HG03039 (cell line): ENCODE measurements at regions not wholly inside any gene's neighbourhood (a gene's known extent, or its start where the extent isn't known, plus 50 kb on each side); places are given as distances from the start of the nearest gene placed in this dataset.

Experiments
- ATAC-seq: cut with Tn5 transposase; IDR thresholded peaks from one replicate; pipeline ENCODE4 v1.9.1; 2021; ENCODE audit warnings: mild to moderate bottlenecking, moderate library complexity; ENCODE audit not compliant: unreplicated experiment

DNA sequence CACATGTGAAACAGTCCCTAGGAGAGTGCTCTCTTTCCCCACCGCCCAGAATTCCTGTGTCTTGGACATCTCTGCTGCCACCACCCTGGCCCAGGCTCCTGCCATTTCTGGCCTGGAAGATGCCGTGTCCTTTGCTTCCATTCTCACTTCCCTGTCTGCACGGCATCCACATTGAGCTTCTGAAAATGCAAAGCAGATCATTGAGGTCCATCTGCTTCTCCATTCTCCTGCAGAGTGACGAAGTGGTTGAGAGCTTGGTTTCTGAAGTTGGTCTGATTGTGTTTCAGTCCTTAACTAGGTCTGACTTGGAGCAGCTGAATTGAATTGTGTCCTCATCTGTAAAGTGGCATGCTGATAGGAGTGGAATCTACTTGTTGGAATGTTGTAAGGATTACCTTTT lies 98.7 kb upstream of the MGAT5 start:
- ATAC-seq, result peak; percentile 72

DNA sequence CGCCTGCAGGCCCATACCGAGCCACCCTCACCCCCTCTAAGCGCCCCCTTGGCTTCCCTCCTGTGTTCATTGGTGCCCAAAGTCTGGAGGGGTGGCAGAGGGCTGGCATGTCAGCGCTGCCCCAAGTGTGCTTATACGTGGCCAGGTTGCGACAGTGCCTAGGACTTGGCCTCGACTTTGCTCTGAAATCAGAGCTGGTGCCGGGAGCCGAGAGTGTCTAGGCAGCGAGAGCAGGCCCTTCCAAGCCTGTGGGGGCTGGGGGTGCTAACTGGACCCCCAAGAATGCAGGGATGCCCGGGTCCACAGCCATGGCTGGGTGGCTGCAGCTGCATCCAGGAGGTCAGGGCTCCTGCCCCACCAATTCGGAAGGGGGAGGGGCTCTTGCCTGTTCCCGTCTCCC lies 95.6 kb upstream of the MGAT5 start:
- no peak for ATAC-seq

DNA sequence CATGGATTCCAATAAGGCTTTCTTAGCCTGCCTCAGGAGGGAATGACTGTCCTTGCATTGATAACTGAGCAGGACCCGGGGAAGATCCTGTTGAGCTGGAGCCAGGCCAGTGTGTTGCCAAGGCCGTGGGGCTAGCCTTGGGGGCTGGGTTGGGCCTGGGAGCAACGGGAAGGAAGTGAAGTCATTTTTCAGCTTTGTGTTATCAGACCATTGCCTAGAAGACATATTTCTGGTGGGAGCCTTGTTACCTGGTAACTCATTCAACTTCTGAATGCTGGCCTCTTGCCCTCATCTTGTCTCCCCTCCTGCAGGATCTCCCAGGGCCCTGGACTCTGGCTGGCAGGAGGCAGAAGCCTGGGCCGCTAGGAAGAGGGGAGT lies 92.7 kb upstream of the MGAT5 start:
- ATAC-seq, result no peak

DNA sequence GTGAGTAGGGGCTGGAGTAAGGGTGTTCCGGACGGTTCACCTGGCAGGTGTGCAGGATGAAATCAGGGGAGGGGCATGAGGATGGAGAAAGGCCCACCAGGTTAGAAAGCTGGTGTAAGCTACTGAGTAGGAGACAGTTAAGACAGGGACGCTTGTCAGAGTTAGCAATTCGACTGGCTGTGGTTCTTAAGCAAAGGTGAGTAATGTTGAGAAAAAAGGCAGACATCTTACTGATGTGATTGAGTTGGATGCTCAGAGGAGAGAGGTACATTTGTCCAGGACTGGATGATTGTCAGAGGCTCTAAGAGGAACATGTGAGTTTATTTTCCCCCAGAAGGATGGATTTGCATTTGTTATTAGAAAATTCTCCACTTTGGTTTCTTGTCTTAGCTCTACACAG lies 90.5 kb upstream of the MGAT5 start:
- no peak for ATAC-seq

DNA sequence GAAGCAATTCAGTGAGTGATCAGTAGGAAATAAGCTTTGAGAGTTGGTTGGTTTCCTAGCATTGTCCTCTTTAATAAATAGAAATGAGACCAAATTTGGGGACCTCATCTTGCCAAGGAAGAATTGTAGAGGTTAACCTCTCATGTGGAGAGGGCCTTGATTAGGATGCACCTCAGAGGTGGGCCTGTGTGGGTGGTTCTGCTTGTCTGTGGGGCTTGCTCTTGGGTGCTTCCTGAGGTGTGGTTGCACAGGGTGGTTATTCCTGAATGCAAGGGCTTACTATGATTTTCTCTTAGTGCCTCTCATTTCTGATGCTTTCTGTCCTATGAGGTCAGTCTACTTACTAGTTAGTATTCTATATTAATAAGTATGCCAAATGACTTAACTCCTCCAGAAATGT lies 89.6 kb upstream of the MGAT5 start:
- ATAC-seq, result no peak

DNA sequence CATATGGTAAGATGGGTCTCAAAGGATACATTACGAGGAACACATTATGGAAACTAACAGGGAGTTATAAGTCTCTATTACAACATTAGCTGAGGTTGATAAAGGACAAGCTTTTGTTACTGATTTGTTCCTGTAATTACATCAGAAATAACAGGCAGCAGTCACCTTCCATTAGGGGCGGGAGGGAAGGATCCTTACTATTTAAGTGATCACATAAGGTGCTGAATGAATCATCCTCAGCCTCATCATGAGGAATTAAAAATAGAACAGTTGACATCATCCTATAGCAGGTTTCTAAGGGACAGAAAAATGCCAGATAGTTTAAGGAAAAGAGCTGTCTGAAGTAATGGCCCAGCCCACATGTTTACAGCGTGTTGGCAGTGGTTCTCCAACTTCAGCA lies 86.9 kb upstream of the MGAT5 start:
- no peak for ATAC-seq

DNA sequence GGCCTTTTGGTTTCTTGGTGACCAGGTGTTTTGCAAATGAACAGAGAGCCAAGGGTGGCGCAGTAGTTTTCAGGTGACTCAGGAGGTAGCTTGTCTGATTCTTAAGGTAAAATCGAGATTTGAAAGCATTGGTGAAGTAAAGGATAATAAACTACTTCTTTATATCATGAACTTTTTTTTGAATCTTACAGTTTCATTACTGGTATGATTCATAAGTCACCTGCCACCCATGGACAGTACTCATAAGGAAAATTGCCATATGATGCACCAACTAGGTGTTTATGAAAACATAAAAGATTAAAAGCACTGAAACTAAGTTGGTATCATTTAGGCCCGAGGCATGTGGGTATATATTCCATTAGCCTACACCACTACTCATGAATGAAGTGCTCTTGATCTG lies 84.1 kb upstream of the MGAT5 start:
- peak; percentile 46 for ATAC-seq

DNA sequence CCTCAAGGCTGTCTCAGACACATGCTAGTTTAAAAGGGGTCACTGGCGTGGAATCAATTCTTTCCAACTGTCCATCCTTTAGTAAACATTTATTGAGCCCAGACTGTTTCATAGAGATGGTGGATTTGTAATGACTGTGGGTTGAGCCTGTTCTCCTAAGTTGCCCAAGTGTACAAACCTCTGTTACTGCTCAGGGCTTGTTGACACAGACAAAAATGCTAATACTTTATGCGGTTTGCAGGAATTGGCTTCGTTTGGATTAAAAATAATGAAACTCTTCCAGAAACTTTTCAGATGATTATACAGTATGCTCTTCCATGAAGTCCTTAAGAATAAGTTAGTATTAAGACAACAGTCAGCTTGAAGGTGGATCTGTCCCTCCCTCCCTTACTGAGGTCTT lies 83.6 kb upstream of the MGAT5 start:
- ATAC-seq, result no peak

DNA sequence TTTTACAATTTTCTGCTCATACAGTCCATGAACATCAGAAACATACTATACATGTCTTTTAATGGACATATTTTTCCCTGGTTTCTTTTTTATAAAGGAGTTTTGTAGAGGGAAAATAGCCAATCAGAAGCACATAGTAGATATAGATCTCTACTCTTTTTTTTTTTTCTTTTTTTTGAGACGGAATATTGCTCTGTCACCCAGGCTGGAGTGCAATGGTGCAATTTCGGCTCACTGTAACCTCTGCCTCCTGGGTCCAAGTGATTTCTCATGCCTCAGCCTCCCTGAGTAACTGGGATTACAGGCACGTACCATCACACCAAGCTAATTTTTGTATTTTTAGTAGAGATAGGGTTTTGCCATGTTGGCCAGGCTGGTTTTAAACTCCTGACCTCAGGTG lies 83.2 kb upstream of the MGAT5 start:
- ATAC-seq, result no peak

DNA sequence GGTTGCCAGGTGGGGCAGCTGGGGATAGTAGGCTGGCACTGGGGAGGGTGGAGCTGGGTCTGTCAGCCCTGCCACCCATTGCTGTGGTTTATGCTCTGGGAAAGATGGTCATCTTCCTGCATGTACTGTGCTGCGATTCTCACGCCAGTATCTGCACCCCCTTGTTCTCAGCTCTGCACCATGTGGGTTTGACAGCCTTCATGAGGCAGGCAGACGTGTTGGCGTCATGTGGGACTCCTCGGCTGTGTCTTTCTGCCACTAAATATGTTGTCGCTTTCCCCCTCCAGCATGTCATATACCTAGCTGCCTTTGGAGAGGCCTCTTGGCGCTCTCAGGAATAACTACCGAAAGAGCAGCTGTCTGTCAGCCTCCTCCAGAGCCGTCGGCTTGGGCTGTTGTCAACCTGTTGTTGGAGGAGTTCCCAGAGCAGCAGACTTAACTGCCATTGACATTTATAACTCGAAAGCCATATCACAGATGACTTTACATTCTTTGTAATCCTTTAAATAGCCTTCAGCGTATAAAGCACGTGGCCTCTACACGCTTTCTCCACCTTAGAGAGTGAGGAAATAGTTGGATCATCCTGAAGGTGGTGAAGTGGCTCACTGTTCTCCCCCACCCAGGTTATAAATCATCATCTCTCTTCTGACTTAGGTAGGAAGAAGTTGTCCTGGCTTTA lies 80.4 kb upstream of the MGAT5 start:
- ATAC-seq, result no peak

DNA sequence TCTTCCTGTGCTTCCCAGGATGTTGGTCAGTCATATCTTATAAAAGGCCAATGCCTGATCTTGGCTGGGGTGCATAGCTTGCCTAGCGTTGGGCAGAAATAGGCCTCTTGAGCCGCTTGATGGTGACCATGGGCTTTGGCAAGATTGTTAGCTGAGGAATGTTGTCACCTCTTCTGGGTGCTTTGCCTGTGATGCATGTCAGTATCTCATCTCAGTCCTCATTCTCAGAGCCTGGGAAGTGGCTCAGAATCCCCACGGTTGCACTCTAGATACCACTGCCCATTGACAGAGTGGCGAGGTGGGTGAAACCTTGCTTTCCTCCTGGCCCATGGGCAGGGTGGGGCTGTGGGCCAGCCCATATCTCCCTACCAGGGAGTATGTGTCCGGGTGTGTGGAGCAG lies 79.2 kb upstream of the MGAT5 start:
- ATAC-seq, result no peak

DNA sequence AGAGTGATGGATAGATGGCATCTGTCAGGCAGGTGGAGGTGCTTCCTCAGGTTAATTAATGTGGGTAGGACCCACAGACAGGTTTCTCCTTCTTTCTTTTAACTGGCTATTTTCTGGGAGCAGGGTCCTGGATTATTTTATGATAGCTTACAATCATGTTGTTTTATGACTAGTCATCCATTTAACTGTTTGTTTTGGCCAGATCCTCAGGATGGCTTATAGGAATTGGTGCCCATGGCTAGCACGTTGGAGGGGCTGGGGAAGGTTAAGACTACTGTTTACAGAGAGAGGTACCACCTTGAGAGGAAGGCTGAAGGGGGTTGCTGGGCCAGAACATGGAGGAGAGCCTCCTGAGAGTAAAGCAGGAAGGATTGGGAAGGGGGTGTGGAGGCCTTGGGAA lies 78.0 kb upstream of the MGAT5 start:
- no peak for ATAC-seq

DNA sequence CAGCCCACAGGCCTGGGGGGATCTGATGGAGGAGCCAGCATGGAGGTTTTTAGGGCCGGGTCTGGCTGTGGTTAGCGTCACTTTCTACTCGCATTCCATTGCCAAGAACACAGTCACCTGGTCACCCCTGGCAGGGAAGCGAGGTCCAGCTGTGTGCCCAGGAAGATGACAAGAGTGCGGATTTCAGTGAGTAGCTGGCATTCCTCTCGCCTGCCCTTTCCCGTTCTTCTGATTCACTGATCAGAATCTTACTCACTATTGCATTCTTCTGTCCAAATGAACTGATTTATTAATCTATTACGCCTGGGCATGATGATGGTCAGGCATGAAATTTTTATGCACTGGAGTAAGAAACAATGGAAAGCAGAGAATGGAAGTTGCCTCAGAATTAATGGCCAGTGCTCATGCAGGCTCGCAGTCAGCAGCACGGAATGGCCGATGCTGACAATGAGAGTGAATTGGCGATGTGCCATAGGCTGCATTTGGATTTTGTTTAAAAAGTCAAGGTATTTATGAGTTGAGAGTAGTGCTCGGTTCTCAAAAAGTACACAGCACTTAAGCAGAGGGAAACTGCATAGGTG lies 76.4 kb upstream of the MGAT5 start:
- ATAC-seq, result no peak

DNA sequence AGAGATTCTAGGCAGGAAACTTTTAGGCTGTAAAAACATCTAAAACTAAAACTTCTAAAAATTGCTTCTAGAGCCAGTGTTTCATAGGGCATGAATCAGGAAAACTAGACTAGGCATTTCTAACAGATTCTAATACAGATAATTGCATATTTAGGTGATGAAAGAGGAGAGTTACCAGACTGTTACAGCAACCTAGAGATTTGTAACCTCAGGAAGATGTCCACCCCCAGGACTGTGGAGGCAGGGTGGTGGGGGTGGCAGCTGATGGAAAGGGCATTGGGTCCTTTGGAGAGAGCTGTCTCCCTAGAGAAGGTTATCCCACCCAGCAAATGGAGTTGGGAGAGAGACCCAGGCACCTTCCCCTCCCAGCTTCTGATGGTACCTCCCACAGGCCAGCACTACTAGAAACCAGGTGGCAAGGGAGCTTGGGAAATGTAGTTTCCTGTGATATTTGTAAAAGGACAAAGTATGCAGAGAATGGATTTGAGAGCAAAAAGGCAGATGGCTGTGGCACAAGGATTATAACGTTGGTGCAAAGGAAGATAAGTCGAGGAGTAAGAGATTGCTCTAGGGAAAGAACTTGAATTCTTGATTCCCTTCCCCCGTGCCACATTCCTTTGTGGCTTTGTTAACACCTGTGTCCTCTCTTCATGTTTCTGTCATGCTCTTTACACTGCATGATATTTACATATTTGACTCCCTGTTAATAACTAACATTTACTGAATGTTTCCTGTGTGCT lies 75.6 kb upstream of the MGAT5 start:
- ATAC-seq, result no peak

DNA sequence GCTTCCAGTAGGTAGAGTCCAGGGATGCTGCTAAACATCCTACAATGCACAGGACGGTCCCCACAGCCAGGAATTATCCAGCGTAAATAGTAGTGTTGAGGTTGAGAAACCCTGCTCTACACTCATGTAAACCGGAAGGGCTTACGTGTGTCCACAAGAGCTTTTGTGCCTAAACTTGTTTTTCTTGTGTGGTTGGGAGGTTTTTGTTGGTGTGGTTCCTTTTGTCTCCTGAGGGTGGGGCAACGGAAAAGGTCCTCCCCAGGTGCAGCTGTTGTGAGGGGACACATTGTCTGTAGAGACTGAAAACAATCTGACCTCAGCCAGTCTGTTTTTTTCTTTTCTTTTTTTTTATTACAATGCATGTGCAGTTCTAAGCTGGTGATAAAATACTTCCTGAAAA lies 72.7 kb upstream of the MGAT5 start:
- ATAC-seq, result peak; percentile 41

DNA sequence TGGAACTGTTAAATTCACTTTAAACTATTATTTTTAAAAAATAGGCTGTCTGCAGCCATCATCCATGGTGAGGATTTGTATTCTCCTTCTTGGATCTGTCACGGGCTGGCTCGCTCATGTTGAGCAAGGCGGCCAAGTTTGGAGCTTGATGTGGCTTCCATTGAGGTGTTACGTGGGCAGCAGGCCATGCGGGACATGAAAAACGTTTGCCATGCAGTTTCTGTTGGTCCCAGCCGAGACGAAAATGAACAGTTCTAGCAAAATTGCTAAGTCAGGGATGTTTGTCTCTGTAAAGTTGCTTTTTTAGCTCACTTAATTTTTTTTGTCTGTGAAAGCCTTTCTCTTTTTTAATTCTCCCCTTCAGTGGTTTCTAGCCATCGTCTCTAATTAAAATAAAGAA lies 70.2 kb upstream of the MGAT5 start:
- no peak for ATAC-seq

DNA sequence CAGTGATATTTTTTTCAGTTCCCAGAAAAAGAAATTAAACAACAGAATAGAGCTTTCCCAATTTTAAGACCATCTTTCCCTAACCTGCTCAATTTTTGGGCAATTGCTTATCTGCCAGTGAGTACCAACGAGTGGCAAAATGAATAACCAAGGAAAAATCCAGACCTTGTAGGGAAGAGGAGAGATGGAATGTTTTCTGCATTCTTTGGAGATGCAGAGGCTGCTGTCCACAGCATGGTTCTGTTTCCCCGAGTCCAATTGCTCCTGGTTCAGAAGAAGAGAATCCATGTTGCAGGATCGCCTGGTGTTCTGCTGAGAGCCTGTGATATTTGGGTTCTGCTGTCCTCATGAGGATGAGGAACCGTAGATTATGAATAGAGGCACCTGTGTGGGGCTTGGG lies 68.2 kb upstream of the MGAT5 start:
- ATAC-seq, result no peak

DNA sequence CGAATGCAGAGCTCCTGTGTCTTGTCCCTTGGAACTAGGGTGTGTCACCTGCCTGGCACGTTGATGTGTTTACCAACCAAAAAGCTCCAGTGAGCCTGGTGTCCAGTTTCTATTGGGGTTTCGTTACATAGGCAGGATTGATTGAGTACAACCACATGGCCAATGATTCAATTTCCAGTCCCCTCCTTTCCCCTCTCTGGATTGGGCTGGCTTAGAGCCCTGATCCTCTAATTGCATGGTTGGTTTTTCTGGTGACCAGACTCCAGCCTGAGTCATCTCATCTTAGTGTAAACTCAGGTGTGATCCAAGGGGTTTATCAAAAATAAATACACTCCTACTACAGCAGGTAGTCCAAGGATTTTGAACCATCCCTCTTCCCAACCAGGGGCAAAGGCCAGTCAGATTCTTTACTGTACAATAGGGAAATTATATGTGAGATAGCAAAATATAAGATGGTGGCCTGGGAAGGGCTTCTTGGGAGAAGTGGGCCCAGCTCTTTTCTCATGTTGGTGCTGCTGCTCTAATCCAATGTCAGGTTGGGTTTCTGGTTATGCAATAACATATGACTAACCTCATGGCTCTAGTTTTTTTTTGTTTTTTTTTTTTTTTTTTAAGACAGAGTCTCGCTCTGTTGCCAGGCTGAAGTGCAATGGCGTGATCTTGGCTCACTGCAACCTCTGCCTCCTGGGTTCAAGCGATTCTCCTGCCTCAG lies 64.7 kb upstream of the MGAT5 start:
- ATAC-seq, result no peak

DNA sequence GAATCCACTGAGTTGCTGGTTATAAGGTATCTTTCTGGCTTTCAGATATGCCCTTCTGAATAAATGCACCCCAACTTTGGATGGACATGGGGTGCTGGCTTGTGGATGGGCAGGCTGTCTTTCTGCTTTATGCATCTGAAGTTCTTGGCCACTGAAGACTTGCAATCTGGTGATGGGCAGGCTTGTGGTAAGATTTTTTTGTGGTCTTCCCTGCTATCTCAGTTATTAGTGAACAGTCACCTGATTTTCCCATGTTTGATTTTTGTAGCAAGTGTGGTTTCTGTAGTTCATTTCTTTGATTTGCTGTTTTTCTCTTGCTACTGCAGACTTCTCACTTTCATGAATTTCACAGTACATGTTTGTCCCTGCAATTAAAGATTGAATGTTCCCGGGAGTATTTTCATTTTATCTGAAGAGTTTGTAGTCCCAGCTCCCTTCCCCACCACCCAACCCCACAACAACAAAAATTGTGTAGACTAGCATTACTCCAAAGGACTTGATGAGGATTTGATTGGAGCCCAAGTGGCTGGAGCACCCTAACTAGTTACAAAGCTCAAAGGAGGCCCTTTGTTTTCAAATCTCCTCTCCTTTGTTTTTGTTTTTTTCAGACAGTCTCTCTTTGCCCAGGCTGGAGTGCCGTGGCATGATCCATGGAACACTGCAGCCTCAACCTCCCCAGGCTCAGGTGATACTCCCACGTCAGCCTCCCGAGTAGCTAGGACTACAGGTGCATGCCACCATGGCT lies 63.6 kb upstream of the MGAT5 start:
- ATAC-seq, result no peak

DNA sequence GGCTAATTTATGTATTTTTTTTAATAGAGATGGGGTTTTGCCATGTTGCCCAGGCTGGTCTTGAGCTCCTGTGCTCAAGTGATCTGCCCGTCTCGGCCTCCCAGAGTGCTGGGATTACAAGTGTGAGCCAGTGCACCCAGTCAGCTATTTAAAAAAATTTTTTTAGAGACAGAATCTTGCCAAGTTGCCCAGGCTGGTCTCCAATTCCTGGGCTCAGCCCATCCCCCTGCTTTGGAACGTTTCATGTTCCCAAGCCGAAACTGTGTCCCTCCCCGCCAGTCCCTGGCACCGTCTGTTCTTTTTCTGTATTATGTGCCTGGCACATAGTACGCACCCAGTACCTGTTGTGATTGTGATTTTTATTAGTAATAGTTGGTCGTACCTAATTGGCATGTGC lies 63.1 kb upstream of the MGAT5 start:
- no peak for ATAC-seq

DNA sequence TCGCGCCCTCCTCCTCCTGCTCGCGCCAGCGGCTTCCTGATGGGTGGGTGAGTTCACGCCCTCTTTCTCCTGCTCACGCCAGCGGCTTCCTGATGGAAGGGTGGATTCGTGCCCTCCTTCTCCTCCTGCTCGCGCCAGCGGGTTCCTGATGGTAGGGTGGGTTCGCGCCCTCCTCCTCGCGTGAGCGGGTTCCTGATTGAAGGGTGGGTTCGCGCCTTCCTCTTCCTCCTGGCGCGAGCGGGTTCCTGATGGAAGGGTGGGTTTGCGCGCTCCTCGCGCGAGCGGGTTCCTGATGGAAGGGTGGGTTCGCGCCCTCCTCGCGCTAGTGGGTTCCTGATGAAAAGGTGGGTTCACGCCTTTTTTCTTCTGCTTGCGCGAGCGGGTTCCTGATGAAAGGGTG lies 62.0 kb upstream of the MGAT5 start:
- ATAC-seq, result no peak
